HG02588 (cell line): ENCODE measurements at regions not wholly inside any gene's neighbourhood (a gene's known extent, or its start where the extent isn't known, plus 50 kb on each side); places are given as distances from the start of the nearest gene placed in this dataset.

Experiments
- ATAC-seq: cut with Tn5 transposase; IDR thresholded peaks from one replicate; pipeline ENCODE4 v1.9.1; 2021; ENCODE audit warnings: mild to moderate bottlenecking, moderate library complexity; ENCODE audit not compliant: unreplicated experiment

- no peak for ATAC-seq
These were observed 53.5 kb upstream of the ARL8B start for GRCh38 chr3:5068531-5069050.

GRCh38 chr3:5069627-5070026 lies 52.5 kb upstream of the ARL8B start:
- ATAC-seq = no peak

- ATAC-seq = no peak
These were observed 51.0 kb upstream of the ARL8B start for GRCh38 chr3:5071061-5071460.

- no peak for ATAC-seq
These were observed 49.8 kb upstream of the ARL8B start for GRCh38 chr3:5072100-5072816.
